Ramos (cell line): ENCODE measurements at regions not wholly inside any gene's neighbourhood (a gene's known extent, or its start where the extent isn't known, plus 50 kb on each side); places are given as distances from the start of the nearest gene placed in this dataset.
"Not testable (repeated sequence)": the region's sequence is repeated elsewhere in the genome, so short reads cannot be mapped to it uniquely, and the experiment has no call there.

ENCODE experiments used
- in situ Hi-C: fragments of 300-500 bp; cut with MboI; formaldehyde crosslinking; loops from one replicate; pipeline ENCODE4 v1.14.3; 2022; ENCODE audit warnings: low sequenced_read_pairs; ENCODE audit not compliant: unreplicated experiment

DNA sequence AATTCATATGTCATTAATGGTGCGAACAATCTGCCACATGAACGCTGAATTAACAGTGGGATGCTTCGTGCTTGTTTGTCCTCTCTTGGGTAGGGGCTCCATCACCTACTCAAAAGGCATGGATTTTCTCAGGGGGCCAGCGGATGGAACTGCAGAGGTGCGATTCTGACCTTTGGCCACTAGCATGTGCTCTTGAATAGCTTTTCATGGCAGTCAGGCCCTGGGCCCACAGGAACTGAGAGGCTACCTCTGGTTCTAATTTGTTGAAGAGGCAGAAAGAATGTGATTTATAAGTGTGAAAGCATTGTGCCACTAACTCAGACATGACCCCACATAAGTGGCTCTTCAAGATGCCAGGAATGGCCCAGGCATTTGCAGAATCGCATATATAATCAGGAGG, 283.2 kb downstream of the INSIG2 start:
- in situ Hi-C loops: no loop called here

DNA sequence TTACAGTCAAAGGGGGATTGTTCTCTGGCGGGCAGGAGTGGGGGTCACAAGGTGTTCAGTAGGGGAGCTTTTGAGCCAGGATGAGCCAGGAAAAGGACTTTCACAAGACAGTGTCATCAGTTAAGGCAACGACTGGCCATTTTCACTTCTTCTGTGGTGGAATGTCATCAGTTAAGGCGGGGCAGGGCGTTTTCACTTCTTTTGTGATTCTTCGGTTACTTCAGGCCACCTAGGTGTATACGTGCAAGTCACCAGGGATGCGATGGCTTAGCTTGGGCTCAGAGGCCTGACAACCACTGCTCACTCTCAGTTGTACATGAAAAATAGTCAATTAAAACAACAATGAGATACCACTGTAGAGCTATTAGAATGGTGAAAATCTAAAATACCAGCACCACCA, 281.2 kb downstream of the INSIG2 start:
- in situ Hi-C loops: not testable (repeated sequence)

DNA sequence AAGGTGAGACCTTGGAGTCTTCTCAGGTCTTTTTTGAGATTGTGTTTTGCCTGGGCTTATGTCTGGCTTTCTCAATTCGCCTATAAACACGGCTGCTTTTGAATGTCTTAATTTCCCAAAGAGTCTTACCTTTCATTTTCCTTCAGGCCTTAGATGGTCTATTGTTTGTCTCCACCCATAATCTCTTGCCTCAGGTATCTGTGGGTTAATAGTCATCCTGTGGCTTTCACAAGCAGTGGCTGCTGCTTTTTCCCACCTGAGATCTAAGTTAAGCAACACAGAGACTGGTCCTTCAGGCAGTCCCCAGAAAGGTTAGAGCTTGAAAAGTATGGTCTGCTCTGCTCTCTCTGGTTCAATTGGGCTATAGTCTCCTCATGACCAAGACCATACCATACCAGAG, 275.3 kb downstream of the INSIG2 start:
- in situ Hi-C loops: no loop called here

DNA sequence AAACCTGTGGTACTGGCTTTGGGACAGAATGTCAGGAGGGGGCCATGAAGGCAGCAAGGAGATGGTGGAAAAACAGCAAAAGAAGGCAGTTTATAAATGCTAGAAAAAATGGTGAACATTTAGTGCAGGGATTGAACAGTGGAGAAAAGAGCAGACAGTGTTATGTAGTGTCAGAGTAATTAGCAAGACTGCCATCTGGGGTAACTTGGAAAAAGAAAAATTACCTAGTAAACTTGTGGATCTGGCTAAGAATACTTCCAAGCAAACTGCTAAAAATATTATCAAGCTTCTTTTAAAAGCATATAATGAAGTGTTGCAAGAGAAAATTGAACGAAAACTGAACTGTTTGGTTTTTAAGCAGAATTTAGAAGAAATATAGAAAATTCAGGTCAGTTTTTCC, 267.8 kb downstream of the INSIG2 start:
- in situ Hi-C loops: no loop called here

DNA sequence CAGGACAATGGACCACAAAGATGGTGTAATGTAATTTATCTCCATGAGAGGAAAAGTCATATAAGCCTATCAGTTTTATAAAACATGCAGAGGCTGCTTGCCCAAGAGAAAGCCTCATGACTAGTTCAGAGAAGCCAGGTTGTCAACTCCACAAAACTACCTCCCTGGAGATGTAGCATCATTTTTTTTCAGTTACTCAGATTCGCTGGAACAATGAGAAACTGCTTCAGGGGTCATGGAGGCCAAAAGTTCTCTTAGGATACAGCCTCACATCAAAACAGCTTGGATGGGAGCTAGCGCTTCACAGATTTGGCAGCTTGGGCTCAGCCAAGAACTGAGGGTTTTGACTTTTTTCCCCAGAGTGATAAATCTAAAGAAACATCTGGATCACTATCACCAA, 263.5 kb downstream of the INSIG2 start:
- in situ Hi-C loops: no loop called here

DNA sequence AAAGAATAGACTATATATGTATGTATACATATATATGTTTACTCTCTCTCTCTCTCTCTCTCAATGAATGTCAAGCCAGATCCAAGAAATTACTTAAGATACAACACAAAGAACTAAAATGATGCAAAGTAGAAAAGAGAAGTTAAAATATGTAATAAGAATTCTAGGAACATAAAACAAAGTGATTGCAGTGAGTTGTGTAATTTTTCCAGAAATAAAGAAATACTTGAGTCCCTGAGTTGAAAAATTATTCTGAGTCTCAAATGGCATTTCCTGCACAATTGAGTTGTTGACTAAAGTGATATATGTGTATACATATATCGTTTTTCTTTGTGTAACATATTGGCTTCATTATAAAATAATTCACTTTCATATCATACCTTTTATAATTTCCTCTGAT, 262.4 kb downstream of the INSIG2 start:
- in situ Hi-C loops: no loop called here

DNA sequence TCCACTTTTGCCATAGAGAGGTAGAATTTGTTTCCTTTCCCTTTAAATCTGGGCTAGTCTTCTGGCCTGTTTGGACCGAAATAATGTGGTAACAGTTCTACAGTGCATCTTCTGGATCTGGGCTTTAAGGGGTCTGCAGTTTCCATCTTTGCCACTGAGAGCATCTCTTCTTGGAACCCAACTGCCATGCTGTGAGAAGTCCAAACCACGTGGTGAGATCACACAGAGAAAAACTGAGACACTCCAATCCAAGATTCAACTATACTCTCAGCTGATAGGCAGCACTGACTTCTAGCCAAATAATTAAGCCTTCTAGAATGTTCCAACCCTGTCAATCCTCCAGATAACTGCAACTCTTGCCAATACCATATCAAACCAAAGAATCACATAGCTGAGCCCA, 261.1 kb downstream of the INSIG2 start:
- in situ Hi-C loops: no loop called here

DNA sequence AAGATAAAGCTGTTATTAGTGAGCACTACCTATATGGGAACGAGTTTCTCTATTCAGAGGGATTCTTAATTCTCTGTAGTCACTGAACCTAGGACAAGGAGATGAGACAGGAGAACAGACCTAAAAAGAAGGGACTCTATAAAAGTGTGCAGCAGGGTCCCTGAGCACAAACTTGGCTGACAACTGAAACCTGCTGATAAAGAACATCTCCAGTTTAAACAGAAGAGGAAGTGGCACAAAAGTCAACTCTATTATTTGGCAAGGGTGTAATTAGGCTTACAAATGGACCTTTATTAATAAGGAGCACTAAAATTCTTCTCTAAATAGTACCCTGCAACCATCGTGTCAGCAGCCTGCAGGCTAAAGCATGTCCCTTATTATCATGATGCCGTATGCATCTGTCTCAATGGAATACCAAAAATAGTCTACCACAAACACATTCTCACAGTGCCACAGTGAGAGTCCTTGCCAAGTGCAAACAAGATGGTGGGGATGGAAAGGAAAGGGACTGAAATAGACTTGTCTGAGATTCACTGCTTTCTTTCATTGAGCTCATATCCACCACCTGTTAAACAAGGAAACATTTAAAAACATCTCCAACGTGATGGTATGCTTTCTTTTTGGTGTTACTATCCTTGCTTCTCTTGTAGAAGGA, 260.2 kb downstream of the INSIG2 start:
- in situ Hi-C loops: no loop called here

DNA sequence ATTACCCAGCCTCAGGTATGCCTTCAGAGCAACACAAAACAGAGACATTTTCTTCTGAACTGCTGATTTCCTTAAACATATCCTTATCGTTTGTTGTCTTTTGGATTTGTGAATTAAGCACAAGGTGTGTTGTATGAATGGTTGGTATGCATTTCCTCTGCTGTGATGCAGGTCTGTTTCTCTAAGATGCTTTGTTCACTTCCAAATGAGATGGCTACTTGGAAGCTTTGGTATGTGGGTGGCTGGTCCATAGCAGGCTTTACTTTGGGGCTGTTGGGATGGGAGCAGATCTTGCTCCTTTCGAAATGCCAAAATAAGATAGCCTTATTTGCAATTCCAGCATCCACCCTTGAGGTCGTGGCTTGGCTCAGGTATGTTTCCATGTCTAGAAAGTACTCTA, 257.2 kb downstream of the INSIG2 start:
- in situ Hi-C loops: no loop called here

DNA sequence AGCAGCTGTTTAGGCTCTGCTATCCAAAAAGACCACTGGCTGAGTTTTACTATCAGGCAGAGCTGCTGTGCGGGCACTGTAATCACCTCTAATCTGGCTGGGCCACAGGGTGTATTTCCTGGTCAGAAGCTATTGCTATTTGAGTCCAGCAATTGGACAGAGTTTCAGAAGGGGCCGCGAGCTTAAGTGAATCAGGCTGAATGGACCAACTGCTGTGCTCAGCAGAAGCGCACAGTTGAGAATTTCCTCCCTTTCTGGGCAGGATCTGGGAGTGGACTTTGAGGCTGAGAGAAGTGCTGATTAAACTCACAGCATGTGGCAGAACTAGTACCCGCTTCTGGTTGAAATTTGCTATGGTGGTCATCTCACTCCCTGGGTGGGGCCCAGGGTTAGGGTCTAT, 251.8 kb downstream of the INSIG2 start:
- in situ Hi-C loops: no loop called here

DNA sequence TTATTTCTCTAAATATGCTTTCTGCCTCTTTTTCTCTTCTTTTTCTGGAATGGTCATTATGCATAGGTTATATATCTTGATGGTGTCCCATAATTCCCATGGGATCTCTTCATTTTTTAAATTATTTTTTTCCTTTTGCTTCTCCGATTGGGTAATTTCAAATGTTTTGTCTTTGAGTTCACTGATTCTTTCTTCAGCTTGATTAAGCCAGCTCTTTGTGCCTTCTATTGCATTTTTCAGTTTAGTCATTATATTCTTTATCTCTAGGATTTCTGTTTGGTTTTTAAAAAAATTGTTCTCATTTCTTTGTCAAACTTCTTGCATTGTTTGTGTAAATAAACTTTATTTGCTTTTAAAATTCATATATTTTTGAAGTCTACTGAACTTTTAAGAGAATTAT, 251.1 kb downstream of the INSIG2 start:
- in situ Hi-C loops: no loop called here

DNA sequence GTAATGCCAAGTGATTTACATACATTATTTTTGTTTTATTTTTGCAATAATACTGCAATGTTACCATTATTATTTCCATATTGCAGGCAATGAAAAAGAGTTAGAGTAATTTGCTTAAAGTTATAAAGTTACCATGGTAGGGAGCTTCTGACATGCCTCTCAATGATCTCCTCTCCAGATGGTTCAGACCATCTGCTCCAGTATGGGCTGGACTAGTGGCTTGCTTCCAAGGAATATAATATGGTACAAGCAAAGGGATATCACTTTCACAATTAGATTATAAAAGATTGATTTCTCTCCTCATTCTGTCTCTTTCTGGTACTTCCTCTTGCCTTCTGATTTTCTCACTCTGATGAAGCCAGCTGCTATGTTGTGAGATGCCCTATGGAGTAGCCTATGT, 245.4 kb downstream of the INSIG2 start:
- in situ Hi-C loops: no loop called here

DNA sequence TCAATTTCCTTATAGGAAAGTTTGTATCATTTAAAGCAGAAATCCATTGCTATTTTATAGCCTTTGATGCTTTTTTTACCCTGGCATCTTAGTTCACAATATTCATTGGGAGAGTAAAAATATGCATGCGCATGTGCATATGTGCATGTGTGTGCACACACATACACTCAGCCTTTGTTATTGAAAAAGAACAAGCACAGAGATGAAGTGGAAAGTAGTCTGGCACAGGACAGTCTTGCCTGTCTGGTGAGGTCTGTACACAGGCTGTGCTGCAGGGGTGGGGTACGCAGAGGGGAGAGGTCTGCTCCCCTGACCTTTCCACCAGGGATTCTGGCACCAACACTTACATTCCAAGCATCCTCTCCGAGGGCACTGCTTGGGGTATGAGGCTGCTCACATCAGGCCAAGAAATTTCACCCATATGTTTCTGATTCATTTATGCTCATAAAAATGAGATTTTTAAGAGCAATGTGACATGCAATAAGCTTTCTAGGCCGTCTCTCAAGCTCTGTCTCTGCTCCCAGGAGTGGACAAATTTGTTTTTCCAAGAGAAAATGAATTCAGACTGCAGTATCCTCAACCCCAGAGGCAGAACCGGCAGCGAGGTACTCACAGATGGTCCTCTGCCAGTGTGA, 237.2 kb downstream of the INSIG2 start:
- in situ Hi-C loops: no loop called here

DNA sequence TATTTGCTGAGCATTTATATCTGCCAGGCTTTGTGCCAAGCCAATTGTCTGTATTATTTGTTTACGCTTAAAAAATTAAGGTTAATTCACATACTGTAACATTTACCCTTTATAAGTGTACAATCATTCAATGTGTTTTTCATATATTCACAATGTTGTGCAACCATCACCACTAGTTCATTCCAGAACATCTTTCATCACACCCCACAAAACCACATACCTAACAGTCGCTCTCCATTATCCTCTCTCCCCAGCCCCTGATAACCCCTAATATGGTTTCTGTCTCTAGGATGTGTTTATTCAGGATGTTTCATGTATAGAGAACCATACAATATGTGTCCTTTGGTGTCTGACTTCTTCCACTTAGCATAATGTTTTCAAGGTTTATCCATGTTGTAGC, 234.1 kb downstream of the INSIG2 start:
- in situ Hi-C loops: no loop called here

DNA sequence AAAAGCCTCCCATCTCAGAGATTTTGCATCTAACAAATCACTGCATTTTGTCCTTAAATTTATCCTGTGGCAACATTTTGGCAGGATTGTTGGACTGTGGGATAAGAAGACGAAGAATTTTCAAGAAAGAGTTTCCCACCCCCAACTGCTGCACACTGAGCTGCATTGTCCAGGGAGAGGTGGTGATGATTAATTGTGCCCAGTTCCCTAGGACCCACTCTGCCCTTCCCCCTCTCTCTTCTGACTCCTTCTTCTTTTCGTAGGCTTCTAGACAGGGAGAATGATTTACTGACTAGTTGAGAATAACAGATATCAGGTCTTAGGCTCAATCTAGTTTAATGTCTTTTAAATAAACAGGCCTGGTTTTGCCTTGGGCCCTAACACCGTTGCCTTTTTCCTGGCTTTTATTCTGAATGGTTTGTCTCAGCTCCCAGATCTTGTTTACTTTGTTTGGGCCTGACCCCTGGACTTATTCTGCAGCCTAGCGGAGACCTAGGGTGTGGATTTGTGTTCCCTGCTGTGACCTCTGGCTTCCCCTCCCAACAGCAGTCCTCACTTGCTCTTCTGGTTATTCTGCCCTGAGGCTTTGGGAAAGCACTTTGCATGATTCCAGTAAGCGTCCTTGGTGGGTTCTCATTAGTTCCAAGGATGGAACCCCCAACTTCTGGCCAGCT, 233.3 kb downstream of the INSIG2 start:
- in situ Hi-C loops: no loop called here

DNA sequence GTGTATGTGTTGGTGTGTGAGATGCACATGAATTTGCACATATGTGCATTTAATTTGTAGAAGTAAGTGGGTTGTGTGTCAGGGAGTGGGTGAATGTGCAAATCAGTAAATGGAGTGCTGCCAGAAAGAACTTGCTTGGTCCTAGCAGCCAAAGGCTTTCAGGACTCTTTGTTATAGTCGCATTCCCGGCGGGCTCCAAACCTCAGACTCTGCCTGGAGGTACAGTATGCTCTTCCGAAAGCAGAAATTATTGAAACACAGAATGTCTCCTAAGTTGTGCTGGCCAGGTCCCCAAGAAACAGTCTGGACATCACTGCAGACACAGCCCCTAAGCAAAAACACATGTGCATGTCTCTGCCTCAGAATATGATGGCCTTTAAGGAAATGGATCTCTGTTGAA, 232.4 kb downstream of the INSIG2 start:
- in situ Hi-C loops: no loop called here

DNA sequence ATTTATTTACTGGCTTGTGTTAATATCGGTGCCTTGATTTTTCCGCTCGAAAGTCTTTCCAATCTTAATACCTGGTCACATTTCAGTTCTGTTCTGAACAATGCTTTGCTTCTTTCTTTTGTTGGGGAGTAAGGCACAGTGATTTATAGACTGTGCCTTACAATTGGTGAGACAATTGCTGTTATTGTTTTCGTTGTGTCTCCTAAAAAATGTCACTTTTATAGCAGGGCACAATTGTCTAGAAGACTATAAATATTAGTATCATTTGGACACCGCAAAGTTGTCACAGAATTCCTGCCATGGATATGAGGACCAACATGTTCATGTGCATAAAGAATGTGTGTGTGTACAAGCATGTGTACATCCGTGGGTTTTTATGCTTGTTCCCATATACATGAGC, 231.9 kb downstream of the INSIG2 start:
- in situ Hi-C loops: no loop called here

DNA sequence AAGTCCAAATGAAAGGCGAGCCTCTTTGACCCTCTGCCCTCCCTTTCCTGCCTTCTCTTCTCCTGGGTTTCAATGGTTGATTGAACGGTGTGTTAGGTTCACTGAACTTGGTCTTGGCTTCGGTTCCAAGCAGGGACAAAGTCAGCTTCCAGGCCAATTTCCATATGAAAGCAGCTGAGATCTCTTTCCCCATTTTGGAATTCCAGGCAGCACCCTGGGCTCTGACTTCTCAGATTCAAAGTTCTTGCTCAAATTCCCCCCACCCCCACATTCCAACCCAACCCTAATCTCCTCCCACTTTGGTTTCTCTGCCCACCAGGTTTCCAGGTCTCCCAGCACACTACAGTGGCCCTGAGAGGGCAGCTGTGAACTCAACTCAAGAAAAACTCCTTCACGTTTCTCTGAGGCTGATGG, 231.0 kb downstream of the INSIG2 start:
- in situ Hi-C loops: no loop called here

DNA sequence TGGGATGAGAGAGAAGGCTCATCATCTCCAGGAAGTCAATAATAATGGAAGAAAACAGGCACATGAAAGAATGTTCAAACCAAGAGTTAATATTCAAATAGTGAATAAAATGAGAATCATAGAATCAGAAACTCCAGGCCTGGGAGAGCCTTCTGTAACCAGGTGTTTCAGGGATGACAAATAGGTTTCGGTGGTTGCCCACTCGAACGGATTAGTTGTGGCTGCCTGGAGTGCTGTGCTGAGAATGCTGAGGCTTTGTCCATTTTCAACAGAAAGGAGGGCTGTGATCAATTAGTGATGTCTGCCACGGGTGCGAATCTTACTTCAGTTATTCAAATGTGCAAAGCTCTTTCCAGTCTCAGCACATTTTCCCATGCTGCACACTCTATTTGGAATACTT, 227.3 kb downstream of the INSIG2 start:
- in situ Hi-C loops: no loop called here

DNA sequence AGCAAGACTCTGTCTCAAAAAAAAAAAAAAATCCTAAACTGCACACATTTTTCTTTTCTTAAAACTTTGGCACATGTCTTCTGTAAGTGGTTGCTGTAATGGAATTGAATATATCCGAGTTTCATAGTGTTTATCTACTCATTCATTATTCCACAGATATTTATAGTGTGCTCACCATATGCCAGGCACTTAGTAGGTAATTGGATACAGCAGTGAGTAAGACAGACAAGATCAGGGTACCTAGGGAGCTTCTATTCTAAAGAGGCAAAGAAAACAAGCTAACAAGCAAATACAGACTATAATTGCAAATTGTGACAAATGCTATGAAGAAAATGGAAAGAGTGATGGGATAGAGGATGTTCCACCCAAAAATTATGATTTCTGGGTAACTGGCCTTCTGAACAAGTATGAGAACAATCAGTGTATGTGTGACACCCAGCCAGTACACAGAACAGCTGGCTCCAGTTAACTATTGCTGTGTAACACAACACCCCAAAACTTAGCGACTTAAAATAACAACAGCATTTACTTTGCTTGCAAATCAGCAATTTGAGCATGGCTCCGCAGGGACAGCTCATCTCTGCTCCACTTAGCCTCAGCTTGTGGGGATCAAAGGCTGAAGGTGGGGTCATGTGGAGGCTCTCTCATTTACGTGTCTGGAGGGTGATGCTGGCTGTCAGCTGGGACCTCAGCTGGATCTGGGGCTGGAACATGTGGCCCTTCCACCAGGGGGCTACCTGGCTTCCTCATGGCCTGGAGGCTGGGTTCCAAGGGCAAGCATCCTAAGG, 224.9 kb downstream of the INSIG2 start:
- in situ Hi-C loops: no loop called here
